ENCODE measurements at regions not wholly inside any gene's neighbourhood (a gene's known extent, or its start where the extent isn't known, plus 50 kb on each side); places are given as distances from the start of the nearest gene placed in this dataset.

- TF ChIP-seq CTCF (CRISPR knock-in tag; IDR thresholded peaks at IDR 0.05) (no peak), SOX6 (IDR thresholded peaks at IDR 0.05) (no peak), SOX6 (CRISPR knock-in tag; IDR thresholded peaks at IDR 0.05) (no peak), ZNF550 (CRISPR knock-in tag; IDR thresholded peaks at IDR 0.05; ENCODE audit: borderline replicate concordance) (no peak), NFAT5 (CRISPR knock-in tag; IDR thresholded peaks at IDR 0.05) (no peak), TAF1 (CRISPR knock-in tag; IDR thresholded peaks at IDR 0.05) (no peak), HCFC1 (IDR thresholded peaks at IDR 0.05; ENCODE audit: low read depth, low read length) (no peak), ZNF674 (CRISPR knock-in tag; IDR thresholded peaks at IDR 0.05; ENCODE audit: low read depth) (no peak), KIAA2018 (CRISPR knock-in tag; IDR thresholded peaks at IDR 0.05; ENCODE audit: borderline replicate concordance) (no peak), ZFYVE20 (CRISPR knock-in tag; IDR thresholded peaks at IDR 0.05; ENCODE audit: borderline replicate concordance, low read depth) (no peak), NR2C2 (CRISPR knock-in tag; IDR thresholded peaks at IDR 0.05; ENCODE audit: borderline replicate concordance) (no peak), MEIS2 (CRISPR knock-in tag; IDR thresholded peaks at IDR 0.05) (no peak), POLR2A (IDR thresholded peaks at IDR 0.05; ENCODE audit: insufficient read depth in 1 of 2, low read depth in 2 of 2, low read length in 2 of 2) (no peak), NCOA2 (CRISPR knock-in tag; IDR thresholded peaks at IDR 0.05) (no peak)
These were observed 386.0 kb upstream of the FAT1 start for GRCh38 chr4:187109636-187110035.
